Panc1 (cell line): ENCODE measurements at regions not wholly inside any gene's neighbourhood (a gene's known extent, or its start where the extent isn't known, plus 50 kb on each side); places are given as distances from the start of the nearest gene placed in this dataset.

Source experiments
- CTCF ChIP-seq: fragments of 450-650 bp; IDR thresholded peaks from 2 replicates; pipeline ENCODE4 v1.5.1; 2017; ENCODE audit warnings: mild to moderate bottlenecking
- POLR2AphosphoS5 ChIP-seq: IDR thresholded peaks from 2 replicates; pipeline ENCODE4 v1.6.1; 2012; ENCODE audit warnings: mild to moderate bottlenecking, low read depth, low read length, moderate library complexity
- SIN3A ChIP-seq: IDR thresholded peaks from 2 replicates; pipeline ENCODE4 v1.6.1; 2012; ENCODE audit warnings: low read depth, mild to moderate bottlenecking, low read length, moderate library complexity, borderline replicate concordance; ENCODE audit not compliant: insufficient read depth

GRCh38 chr15:58264053-58264971 is 126.1 kb downstream of the AQP9 start:
- TF ChIP-seq CTCF (no peak), POLR2AphosphoS5 (no peak), SIN3A (no peak)
